Amygdala (tissue), 56 donors: ENCODE measurements at regions not wholly inside any gene's neighbourhood (a gene's known extent, or its start where the extent isn't known, plus 50 kb on each side); places are given as distances from the start of the nearest gene placed in this dataset.
"Not testable (repeated sequence)": the region's sequence is repeated elsewhere in the genome, so short reads cannot be mapped to it uniquely, and the experiment has no call there.

ENCODE experiments used
- DNase-seq, 56 donors: peaks; one replicate each; lab custom pipeline; 2025; lab: John Stamatoyannopoulos, UW

DNA sequence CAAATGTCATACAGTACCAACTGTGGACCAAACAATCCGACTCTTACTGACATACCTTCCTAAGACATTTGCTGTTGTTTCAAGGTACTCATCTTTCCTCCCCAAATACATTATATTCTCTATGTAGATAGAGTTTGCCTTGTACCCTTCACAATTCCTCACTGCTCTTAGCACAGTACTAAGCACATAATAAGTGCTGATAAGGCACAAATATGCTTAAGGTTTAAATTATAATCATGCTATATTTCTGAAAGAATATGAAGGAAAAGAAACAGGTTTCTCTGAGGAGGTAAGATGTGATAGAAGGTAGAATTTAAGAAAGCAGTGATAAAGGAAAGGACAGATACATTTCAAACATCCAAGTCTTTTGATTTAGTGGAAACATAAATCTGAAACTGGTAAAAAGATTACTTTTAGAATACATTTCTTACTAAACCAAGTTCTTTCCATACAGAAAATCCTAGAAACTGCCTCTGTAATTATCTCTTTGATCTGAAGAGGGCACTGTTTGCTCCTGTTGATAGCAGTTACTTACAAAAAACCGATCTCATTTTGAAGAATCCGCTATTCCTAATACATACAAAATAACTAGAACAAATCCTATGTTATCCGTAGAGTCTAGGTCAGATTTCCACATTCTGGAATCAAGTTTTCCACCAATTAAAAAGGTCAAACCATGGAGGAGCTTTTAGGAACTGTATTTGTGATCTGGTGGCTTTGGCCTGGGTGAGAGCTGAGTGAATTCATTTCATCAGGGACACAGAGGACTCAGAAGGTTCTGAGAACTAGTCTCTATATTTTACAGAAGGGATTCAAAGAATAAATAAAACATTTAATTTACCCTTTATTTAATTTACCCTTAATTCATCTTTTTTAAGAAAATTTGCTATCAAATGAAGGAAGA is 311.9 kb downstream of the DAD1 start:
- no peak for DNase-seq

DNA sequence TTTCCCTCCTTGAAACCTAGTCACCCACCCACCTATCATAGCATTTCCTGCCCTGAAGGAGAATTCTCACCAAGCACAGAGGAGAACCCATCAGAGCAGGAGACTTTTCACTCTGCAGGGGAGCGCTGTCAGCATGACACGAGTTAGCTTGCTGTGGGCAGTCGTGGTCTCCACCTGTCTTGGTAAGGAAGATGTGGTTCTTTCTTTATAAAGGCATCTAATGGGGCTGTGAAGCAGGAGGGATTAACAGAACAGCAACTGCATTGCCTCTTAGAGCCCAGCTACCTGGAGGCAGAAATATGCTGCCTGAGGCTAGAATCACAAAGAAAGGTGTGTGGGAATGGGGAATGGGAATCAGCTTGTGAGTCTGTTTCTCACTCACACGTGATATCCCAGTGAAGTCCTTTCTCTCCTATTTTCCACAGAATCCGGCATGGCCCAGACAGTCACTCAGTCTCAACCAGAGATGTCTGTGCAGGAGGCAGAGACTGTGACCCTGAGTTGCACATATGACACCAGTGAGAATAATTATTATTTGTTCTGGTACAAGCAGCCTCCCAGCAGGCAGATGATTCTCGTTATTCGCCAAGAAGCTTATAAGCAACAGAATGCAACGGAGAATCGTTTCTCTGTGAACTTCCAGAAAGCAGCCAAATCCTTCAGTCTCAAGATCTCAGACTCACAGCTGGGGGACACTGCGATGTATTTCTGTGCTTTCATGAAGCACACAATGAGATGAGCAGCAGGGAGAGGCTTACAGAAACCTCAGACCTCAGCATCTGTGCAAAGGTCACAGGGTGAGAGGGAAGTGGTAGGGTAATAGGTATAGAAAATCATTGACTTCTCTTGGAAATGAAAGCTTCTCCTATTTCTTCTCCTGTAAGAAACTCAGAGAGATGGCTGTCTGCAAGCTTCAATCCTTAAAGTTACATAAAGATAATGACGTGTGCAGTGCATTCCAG is 316.9 kb downstream of the DAD1 start:
- DNase-seq, result no peak

GRCh38 chr14:22268875-22269274 is 320.1 kb downstream of the DAD1 start:
- no peak for DNase-seq

DNA sequence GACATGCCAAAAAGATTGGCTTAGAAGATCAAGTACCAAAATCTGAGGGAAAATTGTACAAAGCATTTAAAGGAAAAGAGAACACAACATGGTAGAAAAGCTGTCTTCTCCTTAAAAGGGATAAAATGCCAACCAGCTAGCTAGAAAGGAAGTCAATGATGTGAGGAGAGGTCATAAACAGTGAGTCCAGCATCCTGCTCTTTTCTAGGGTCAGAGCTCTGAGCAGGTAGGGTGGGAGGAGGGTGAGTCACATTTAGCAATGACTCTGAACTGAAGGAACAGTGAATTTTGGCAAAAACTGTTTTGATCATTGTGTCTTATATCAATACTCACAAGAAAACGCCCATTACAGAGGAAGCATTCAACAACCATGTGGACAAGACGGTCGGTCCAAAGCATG is 322.3 kb downstream of the DAD1 start:
- DNase-seq, result no peak

GRCh38 chr14:22266142-22266442 is 322.9 kb downstream of the DAD1 start:
- DNase-seq, result no peak

GRCh38 chr14:22265319-22266141 is 323.5 kb downstream of the DAD1 start:
- DNase-seq, result no peak

DNA sequence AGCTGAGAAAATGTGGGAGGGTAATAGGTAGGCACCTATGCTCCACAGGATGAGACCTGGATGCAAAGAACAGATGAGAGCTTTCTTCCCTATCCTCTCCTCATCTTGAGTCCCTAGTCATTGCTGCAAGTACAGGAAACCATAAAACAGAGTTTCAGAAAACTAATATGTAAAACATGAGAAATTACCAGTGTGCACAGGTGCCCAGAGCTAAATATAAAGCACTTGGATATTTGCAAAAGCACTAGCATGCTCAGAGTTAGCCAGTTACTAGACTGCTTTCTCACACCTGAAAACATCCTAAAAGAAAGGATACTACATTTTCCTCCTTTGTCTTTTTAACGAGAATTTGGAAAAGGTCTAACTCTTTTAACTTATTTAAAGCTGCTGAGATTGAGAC is 324.3 kb downstream of the DAD1 start:
- no peak for DNase-seq

GRCh38 chr14:22263961-22264360 is 325.1 kb downstream of the DAD1 start:
- no peak for DNase-seq

DNA sequence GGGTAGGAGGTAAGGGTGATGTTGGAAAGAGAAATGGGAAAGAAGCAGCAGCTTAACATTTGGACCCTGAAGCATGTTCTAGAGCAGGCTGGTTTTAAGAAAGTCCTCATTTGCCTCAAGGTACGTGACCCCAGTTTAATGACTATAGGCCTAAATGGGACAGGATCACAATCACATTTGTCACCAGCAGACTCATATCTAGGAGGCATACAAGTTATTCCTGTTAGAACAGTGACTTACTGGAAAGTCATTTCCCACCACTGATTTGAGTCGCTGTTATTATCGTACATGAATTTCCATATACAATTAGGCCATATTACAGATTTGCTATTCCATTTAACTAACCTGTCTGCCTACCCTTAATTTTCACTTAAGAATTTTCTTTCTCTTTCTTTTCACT is 326.1 kb downstream of the DAD1 start:
- DNase-seq, result no peak

GRCh38 chr14:22255017-22255950 is 333.7 kb downstream of the DAD1 start:
- no peak for DNase-seq

DNA sequence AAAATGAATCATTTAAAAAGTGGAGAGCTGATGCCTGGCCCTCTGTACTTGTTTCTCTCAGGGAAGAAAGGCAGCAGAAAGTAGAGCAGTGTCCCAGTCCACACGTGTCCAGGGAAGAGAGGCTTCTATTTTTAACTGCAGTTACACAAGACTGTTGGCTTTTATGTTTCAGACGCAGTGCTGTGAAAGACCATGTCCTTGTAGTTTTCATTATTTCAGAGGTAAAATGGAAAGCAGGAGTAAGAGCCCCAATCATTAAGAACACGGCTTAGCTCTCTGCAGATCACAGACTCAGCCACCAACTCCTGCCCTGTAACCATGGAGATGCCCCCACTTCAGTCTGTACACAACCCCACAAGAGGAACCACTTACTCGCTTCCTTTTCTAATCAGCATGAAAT is 336.3 kb downstream of the DAD1 start:
- DNase-seq, result peak in 8 of 56 donors; percentile 0 to 26 (median 8)

DNA sequence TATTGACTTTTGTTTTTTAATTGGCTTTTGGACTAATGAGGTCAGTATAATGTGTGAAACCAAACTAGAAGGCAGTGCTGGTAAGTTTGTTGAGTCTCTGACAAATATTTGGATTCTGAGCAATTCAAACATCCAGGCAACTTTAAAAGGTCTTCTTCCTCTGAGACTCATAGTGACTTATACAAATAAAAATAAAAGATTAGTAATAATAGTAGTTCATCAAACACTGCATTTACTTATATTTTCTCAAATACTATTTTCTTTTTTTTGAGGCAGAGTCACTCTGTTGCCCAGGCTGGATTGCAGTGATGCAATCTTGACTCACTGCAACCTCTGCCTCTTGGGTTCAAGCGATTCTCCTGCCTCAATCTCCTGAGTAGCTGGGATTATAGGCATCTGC is 337.9 kb downstream of the DAD1 start:
- DNase-seq, result no peak

- no peak for DNase-seq
These were observed 339.3 kb downstream of the DAD1 start for GRCh38 chr14:22249770-22250169.

GRCh38 chr14:22243971-22244581 is 344.9 kb downstream of the DAD1 start:
- DNase-seq, result no peak

- not testable (repeated sequence) for DNase-seq
These were observed 350.7 kb downstream of the DAD1 start for GRCh38 chr14:22238320-22238719.

DNA sequence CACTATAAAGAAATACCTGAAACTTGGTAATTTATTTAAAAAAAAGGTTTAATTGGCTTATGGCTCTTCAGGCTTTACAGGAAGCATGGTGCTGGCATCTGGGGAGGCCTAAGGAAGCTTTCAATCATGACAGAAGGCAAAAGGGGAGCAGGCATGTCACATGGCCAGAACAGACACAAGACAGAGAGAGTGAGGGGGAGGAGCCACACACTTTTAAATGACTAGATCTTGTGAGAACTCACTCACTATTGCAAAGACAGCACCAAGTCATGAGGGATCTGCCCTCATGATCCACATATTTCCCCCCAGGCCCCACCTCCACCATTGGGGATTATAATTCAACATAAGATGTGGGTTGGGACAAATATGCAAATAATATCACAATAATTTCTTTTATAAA is 355.6 kb downstream of the DAD1 start:
- no peak for DNase-seq

DNA sequence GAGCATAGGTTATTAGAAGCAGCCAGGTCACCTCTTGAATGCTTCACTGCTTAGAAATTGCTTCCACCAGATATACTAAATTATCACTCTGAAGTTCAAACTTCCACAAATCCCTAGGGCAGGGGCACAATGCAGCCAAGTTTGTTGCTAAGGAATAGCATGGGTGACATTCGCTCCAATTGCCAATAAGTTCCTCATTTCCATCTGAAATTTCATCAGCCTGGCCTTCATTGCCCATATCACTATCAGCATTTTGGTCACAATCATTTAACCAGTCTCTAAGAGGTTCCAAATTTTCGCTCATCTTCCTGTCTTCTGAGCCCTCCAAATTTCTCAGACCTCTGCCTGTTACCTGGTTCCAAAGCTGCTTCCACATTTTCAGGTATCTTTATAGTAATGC is 356.1 kb downstream of the DAD1 start:
- DNase-seq, result no peak

GRCh38 chr14:22232486-22232885 is 356.5 kb downstream of the DAD1 start:
- DNase-seq, result no peak

GRCh38 chr14:22231018-22231417 is 358.0 kb downstream of the DAD1 start:
- no peak for DNase-seq
